NCI-H2029 treated with DMSO at 0.1 percent for 48 hours (cell line): ENCODE measurements at regions not wholly inside any gene's neighbourhood (a gene's known extent, or its start where the extent isn't known, plus 50 kb on each side); places are given as distances from the start of the nearest gene placed in this dataset.

Experiments used
- DNase-seq: peaks from one replicate; lab custom pipeline; 2025; lab: John Stamatoyannopoulos, UW

GRCh38 chr10:4343873-4344272, 482.1 kb upstream of the AKR1E2 start:
- no peak for DNase-seq

- no peak for DNase-seq
These were observed 482.9 kb upstream of the AKR1E2 start for GRCh38 chr10:4343091-4343490.

GRCh38 chr10:4338768-4339167, 487.2 kb upstream of the AKR1E2 start:
- no peak for DNase-seq

GRCh38 chr10:4337563-4337962, 488.4 kb upstream of the AKR1E2 start:
- no peak for DNase-seq

GRCh38 chr10:4334871-4335270, 491.1 kb upstream of the AKR1E2 start:
- no peak for DNase-seq

GRCh38 chr10:4334015-4334414, 492.0 kb upstream of the AKR1E2 start:
- no peak for DNase-seq

- no peak for DNase-seq
These were observed 492.5 kb upstream of the AKR1E2 start for GRCh38 chr10:4333459-4333894.

GRCh38 chr10:4332764-4333458, 493.1 kb upstream of the AKR1E2 start:
- DNase-seq: no peak

- no peak for DNase-seq
These were observed 494.9 kb upstream of the AKR1E2 start for GRCh38 chr10:4331150-4331549.

GRCh38 chr10:4330636-4331035, 495.4 kb upstream of the AKR1E2 start:
- DNase-seq: no peak

- no peak for DNase-seq
These were observed 496.8 kb upstream of the AKR1E2 start for GRCh38 chr10:4329225-4329624.

- no peak for DNase-seq
These were observed 499.4 kb upstream of the AKR1E2 start for GRCh38 chr10:4326647-4327046.

GRCh38 chr10:4319870-4320367, 506.1 kb upstream of the AKR1E2 start:
- no peak for DNase-seq

- DNase-seq: no peak
These were observed 509.7 kb upstream of the AKR1E2 start for GRCh38 chr10:4316161-4316810.

GRCh38 chr10:4315551-4315950, 510.5 kb upstream of the AKR1E2 start:
- DNase-seq: no peak

GRCh38 chr10:4313051-4313450, 513.0 kb upstream of the AKR1E2 start:
- no peak for DNase-seq

- DNase-seq: no peak
These were observed 513.8 kb upstream of the AKR1E2 start for GRCh38 chr10:4312051-4312835.

GRCh38 chr10:4310172-4310571, 515.8 kb upstream of the AKR1E2 start:
- DNase-seq: no peak

GRCh38 chr10:4307910-4308309, 518.1 kb upstream of the AKR1E2 start:
- no peak for DNase-seq

GRCh38 chr10:4306871-4307270, 519.1 kb upstream of the AKR1E2 start:
- no peak for DNase-seq

- DNase-seq: no peak
These were observed 518.0 kb upstream of the KLF6 start for GRCh38 chr10:4303045-4303444.

- no peak for DNase-seq
These were observed 516.5 kb upstream of the KLF6 start for GRCh38 chr10:4301291-4302045.
